NOMO-1 (cell line): ENCODE measurements at regions not wholly inside any gene's neighbourhood (a gene's known extent, or its start where the extent isn't known, plus 50 kb on each side); places are given as distances from the start of the nearest gene placed in this dataset.

Source experiments
- DNase-seq, 2 experiments: peaks; one replicate each; lab custom pipeline; 2025; ENCODE audit not compliant: unreplicated experiment in 2 of 2; lab: John Stamatoyannopoulos, UW

DNA sequence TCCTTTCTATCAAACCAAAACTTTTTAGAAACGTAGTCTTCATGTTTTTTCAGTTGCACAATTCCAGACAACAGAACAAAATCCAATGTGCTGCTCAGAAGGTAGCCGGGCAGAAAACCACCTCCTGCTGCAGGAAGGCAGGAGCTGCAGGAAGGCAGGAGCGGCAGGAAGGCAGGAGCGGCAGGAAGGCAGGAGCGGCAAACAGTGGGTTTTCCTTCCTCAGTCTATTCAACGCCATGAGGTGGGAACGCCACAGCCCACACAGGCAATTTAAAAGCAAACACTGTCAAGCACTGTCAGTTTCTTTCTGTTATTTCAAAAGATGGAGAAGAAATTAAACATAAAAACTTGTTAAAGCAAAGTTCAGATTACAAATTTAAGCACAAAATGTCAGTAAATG lies 601.2 kb upstream of the SALL3 start:
- no peak for DNase-seq

DNA sequence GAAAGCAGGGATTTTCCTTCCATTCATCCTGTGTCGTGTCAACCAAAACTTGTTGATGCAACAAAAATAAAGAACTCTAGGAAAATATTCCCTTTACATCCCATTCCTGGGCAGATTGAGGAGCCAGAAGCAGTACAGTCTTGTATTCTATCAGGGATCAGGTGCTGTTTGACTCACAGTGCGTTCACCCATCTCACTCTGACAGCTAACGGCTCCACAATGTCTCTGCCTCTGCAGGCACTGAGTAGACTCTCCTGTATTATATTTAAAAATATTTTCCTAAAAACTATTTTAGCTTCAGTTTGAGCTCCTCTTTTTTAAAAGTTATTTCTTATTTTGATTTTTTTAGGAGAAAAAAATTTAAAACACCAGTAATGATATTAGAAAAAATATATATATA lies 600.6 kb upstream of the SALL3 start:
- no peak for DNase-seq

DNA sequence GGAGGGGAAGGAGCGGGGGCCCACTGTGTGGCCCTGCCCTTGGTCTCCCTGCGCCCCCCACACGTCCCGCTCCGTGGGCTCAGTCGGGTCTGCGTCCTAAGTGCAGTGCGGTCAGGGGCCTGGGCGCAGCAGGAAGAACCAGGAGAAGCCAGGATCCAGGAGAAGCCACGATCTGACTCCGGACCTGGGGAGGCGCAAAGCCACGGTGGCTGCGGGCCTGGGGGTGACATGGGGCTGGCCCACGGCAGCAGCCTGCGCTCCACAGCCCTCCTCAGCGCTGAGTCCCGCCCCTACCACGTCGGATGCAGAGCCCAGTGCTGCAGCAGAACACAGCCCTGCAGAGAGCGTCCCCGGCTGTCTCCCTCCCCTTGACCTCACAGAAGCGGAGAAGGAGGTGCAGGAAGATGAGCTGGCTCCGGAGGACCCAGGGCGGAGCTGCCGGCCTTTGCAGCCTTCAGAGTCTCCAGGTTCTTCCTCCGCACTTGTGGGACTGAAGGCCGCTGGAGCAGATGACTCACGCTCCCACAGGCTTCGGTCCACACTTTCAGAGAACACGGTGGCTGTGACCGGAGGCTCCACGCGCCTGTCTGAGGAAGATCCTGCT lies 589.2 kb upstream of the SALL3 start:
- DNase-seq: no peak

DNA sequence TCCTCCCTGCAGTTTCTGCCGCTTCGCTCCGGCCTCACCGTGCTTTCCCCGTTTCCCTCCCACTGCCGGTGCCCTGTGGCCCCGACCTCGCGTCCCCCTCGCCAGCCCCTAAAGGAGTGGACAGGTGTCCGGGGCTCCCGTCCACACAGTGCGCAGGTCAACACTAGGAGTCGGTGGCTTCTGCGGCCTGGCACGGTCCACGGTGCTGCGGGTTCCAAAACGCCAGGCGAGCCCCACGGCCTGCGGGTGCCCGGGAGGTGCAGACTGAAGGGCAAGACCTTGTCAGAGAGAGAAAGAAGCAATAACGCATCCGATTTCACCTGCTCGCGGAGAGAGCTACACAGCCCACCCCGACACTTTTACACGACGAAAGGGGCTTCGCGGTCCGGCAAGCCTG lies 588.7 kb upstream of the SALL3 start:
- DNase-seq: no peak

GRCh38 chr18:78393086-78393862 lies 586.3 kb upstream of the SALL3 start:
- no peak for DNase-seq

GRCh38 chr18:78396077-78396476 lies 583.5 kb upstream of the SALL3 start:
- DNase-seq: no peak

DNA sequence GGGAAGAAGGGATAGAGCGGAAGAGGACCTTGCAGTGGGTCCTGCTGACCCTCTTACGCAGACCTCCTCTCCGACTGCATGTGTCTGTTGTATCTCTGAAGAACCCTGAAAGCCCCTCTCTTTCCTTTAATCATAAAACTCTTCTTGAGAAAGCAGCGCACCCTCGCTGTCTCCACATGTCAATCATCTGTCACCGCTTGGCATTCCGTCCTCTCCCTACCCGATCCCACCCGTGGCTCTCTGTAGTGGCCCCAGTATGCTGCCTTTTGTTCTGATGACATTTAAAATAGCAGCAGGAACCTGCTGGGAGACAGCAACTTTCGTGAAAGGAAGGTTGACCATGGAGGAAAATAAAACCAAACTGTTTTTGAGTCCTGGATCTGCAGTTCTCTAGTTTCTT lies 582.9 kb upstream of the SALL3 start:
- no peak for DNase-seq

GRCh38 chr18:78399992-78400503 lies 579.6 kb upstream of the SALL3 start:
- no peak for DNase-seq

GRCh38 chr18:78402440-78402839 lies 577.2 kb upstream of the SALL3 start:
- DNase-seq: no peak

DNA sequence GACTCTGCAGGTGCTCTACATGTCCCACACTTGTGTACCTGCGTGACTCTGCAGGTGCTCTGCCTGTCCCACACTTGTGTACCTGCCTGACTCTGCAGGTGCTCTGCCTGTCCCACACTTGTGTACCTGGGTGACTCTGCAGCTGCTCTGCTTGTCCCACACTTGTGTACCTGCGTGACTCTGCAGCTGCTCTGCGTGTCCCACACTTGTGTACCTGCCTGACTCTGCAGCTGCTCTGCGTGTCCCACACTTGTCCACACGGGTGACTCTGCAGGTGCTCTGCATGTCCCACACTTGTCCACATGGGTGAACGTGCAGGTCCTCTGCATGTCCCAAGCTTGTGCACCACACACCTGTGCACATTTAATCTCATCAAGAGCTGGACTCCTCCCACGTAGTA lies 576.7 kb upstream of the SALL3 start:
- DNase-seq: no peak

GRCh38 chr18:78403371-78403770 lies 576.2 kb upstream of the SALL3 start:
- no peak for DNase-seq

DNA sequence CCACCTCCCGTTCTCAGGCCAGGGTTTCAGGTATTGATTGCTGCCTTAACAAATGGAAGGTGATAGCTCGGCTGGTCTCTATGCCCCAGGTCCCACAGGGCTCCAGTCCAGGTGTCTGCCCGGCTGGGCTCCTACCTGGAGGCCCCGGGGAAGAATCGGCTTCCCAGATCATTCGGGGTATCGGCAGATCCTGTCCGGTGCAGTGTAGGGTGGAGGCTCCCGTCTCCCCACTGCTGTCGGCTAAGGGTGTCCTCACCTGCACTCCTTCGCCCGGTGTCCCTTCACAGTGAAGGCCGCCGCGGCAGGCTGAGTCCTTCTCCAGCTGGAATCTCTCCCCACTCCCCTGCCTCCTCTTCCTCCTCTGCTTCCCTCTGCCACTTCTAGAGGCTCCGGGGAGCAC lies 573.9 kb upstream of the SALL3 start:
- no peak for DNase-seq

DNA sequence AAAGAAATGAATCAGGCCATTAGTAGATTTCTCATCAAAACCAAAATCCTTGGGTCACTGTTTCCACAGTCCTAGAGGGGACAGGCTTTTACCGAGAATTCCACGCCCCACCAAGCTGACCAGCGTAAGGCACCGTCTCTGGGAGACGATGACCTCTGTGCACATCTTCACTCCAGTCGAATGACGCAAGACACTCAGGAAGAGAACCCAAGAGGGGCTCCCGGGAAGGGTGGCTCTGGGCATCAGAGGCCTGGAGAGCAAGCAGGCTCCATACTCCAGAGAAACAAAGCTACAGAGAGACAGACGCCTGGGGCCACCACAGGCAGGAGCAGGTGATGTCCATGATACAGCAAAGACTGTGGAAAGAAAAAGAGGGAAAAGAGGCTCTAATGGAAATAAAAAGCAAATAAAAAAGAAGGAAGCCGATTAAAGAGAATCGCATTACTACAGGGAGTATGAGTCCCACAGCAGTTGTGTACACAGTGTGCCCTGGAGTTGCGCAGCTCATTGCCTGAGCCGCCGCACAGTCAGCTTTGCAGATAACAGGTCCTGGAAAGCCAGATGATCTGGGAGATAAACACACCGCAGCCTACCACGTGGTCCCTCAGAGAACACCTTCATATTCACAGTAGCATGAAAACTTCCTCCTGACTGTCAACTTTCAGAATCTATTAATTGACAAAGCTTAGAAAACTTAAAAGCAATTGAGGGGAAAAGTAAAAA lies 572.7 kb upstream of the SALL3 start:
- DNase-seq: no peak

- DNase-seq: no peak
Observed at GRCh38 chr18:78407466-78407844, 572.2 kb upstream of the SALL3 start.

DNA sequence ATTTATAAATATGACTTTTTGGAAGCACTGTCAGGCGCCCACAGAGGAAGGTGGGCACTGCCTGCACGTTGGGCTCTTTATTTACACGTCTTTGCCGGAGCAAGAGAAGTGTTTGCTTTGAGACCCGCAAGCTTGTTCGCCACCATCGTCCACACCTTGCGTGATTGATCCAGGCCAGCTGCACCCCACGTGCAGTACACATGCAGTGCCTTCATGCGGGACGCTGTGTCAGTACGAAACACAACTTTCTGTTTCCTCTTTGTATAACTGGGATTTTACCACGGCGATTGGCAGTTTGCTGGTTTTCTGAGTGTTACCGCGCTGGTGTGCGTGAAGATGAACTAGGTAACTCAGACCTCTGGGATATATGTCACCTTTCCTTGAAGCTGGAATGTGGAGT lies 571.0 kb upstream of the SALL3 start:
- DNase-seq: no peak

- DNase-seq: no peak
Observed at GRCh38 chr18:78410094-78410786, 569.4 kb upstream of the SALL3 start.

DNA sequence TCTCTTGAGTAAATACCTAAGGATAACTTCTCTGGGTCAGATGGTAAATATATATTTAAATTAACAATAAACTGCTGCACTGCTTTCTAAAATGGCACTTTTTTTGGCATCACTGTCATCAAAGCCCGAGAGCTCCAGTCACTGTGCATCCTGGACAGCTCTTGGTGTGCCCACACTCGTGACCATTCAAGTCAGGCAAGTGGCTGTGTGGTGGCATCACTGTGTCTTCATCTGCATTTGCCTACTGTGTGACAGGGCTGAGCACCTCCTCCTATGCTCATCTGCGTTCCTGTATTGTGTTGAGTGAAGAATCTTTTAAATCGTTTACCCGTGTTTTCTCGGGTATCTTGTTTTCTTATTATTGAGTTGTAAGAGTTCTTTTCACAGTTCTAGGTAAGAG lies 568.1 kb upstream of the SALL3 start:
- no peak for DNase-seq

GRCh38 chr18:78414302-78414701 lies 565.3 kb upstream of the SALL3 start:
- no peak for DNase-seq

DNA sequence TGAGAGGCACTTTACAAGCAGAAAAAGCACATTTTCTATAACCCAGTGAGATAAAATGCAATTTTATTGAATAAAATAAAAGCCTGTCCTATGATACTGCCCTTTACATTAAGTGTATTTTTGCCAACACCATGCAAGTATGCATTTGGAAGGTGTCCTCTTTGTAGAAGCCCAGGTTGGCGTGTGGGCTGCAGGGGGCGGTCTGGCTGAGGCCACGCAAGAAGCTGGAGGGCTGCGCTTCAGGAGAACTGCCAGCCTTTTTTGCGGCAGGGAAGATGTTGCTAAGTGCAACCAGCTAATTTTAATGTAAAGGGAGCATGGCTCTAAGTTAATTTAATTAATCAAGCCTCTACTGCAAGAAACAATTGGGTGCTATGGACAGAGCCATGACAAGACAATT lies 562.8 kb upstream of the SALL3 start:
- DNase-seq: no peak

- DNase-seq: no peak
Observed at GRCh38 chr18:78418379-78418778, 561.2 kb upstream of the SALL3 start.

DNA sequence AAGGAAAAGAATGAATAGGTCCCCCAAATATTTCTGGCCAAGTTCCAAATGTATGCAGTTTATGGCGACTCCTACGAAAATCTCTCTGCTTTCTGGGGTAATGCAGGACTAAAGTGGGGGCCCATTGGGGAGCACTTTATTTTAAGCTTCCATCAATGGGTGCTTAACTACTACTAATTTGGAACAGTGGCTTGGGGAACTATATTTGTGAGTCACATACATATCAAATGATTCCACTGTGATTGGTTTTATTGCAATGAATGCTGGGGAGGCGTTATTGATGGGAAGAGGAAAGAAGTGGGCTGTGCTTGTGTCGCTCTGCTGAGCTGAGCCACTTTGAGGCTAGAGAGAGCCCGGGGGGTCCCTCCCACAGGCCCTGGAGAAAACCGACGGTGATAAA lies 560.4 kb upstream of the SALL3 start:
- DNase-seq: no peak
